ENCODE measurements at regions not wholly inside any gene's neighbourhood (a gene's known extent, or its start where the extent isn't known, plus 50 kb on each side); places are given as distances from the start of the nearest gene placed in this dataset.

DNA sequence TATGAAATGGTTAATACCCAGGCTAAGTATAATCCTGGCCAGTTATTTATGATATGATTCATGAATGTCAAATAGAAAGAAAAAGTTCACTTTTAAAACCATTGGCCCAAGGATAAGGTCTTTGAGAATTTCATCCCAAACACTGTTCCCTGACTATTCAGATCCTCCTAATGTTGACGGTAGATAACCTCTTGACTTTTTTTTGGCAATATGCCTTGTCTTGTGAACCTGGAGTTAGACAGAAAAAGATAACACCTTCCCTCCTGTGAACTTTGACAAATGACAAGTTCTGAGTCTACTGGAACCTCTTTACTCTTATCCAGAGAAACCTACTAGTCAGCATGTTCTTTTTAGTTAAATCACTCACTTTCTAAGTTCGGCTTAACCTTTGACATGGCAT lies 166.8 kb upstream of the PREP start:
- intact Hi-C loops (cut with micrococcal nuclease) = no loop called here
- no peak overlapping the region for H3K4me2 ChIP-seq (replicated peaks; ENCODE audit: extremely low read depth, low read length, poor library complexity, severe bottlenecking)
- 100% methylated on average over 1 of the region's 2 CpGs for WGBS (ENCODE audit: insufficient coverage)

DNA sequence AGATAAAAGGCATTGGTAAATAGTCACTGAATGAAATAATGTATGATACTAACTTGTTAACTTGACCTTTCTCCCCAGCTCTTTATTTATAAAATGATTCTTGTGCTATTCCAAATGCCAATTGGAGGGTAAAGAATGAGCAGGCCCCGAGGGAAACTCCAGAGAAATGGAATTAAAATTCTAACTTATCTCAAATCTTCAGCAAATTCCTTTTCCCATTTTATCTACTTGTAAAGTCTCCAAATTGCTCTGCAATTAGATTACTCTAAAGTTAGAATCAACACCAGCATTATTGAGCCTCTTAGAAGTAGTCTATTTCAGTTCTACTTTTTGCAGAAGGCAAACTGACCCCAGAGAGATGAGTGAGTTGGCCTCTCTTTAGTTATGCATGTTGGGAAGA lies 165.9 kb upstream of the PREP start:
- WGBS (ENCODE audit: insufficient coverage) = no CpG with 5 or more reads among the region's 1 CpG
- no peaks in the 10 kb centered on the region for H3K27me3 ChIP-seq (ENCODE audit: control insufficient read depth in 2 of 2, insufficient read depth in 2 of 2, low read length in 2 of 2)
- no peaks in the 10 kb centered on the region for H3K36me3 Mint-ChIP-seq
- H3K9ac ChIP-seq (ENCODE audit: insufficient read depth, low read length, poor library complexity, severe bottlenecking) = no peak overlapping the region
- no peaks in the 10 kb centered on the region for H3K4me1 Mint-ChIP-seq
- H3K27ac ChIP-seq (ENCODE audit: low read depth in 1 of 2, low read length in 2 of 2) = no peak overlapping the region
- no peaks in the 10 kb centered on the region for H3K9me3 ChIP-seq (replicated peaks in 1 of 2; ENCODE audit: control insufficient read depth in 1 of 2, insufficient read depth in 1 of 2, low read length in 2 of 2)
- no peaks in the 10 kb centered on the region for H3K36me3 ChIP-seq (replicated peaks in 1 of 2; ENCODE audit: control insufficient read depth in 1 of 2, insufficient read depth in 2 of 2, low read length in 2 of 2)
- no peaks in the 10 kb centered on the region for H4K20me1 ChIP-seq (ENCODE audit: insufficient read depth, low read length)
- no peak overlapping the region for H3K4me3 Mint-ChIP-seq
- H3K9me3 Mint-ChIP-seq = peaks cover 0 to 6% (median 0%) of the 10 kb centered on the region in 7 donors
- intact Hi-C loops (cut with micrococcal nuclease) = no loop called here
- no peaks in the 10 kb centered on the region for H3K79me2 ChIP-seq (ENCODE audit: insufficient read depth, low read length)
- no peak overlapping the region for H3K27ac Mint-ChIP-seq
- no peak overlapping the region for H3K4me3 ChIP-seq (replicated peaks in 1 of 3; ENCODE audit: low read depth in 2 of 3, low read length in 3 of 3)
- H3K27me3 Mint-ChIP-seq (ENCODE audit: low read depth in 3 of 3) = peaks cover 0 to 4% (median 3%) of the 10 kb centered on the region in 3 donors
- H3K4me1 ChIP-seq (ENCODE audit: control insufficient read depth in 1 of 2, insufficient read depth in 2 of 2, low read length in 2 of 2) = no peaks in the 10 kb centered on the region
- H2AFZ ChIP-seq (ENCODE audit: insufficient read depth, low read depth, low read length, poor library complexity, severe bottlenecking) = no peak overlapping the region
- DNase-seq = no peak
- TF ChIP-seq, protein P1, sequence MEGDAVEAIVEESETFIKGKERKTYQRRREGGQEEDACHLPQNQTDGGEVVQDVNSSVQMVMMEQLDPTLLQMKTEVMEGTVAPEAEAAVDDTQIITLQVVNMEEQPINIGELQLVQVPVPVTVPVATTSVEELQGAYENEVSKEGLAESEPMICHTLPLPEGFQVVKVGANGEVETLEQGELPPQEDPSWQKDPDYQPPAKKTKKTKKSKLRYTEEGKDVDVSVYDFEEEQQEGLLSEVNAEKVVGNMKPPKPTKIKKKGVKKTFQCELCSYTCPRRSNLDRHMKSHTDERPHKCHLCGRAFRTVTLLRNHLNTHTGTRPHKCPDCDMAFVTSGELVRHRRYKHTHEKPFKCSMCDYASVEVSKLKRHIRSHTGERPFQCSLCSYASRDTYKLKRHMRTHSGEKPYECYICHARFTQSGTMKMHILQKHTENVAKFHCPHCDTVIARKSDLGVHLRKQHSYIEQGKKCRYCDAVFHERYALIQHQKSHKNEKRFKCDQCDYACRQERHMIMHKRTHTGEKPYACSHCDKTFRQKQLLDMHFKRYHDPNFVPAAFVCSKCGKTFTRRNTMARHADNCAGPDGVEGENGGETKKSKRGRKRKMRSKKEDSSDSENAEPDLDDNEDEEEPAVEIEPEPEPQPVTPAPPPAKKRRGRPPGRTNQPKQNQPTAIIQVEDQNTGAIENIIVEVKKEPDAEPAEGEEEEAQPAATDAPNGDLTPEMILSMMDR (IDR thresholded peaks at IDR 0.05) = no peak
- H3K4me2 ChIP-seq (replicated peaks; ENCODE audit: extremely low read depth, low read length, poor library complexity, severe bottlenecking) = no peak overlapping the region

More for the DNA sequence above, 166.8 kb upstream of the PREP start:
- TF ChIP-seq, protein P1 (IDR thresholded peaks at IDR 0.05) = no peak
- Mint-ChIP-seq H3K27me3 (ENCODE audit: low read depth in 3 of 3) (peaks cover 3 to 6% (median 4%) of the 10 kb centered on the region in 3 donors), H3K36me3 (no peaks in the 10 kb centered on the region), H3K9me3 (peaks cover 0 to 4% (median 0%) of the 10 kb centered on the region in 7 donors), H3K4me3 (no peak overlapping the region), H3K27ac (no peak overlapping the region), H3K4me1 (no peaks in the 10 kb centered on the region)
- Histone ChIP-seq H3K4me1 (ENCODE audit: control insufficient read depth in 1 of 2, insufficient read depth in 2 of 2, low read length in 2 of 2) (no peaks in the 10 kb centered on the region), H2AFZ (ENCODE audit: insufficient read depth, low read depth, low read length, poor library complexity, severe bottlenecking) (no peak overlapping the region), H3K36me3 (replicated peaks in 1 of 2; ENCODE audit: control insufficient read depth in 1 of 2, insufficient read depth in 2 of 2, low read length in 2 of 2) (no peaks in the 10 kb centered on the region), H3K9me3 (replicated peaks in 1 of 2; ENCODE audit: control insufficient read depth in 1 of 2, insufficient read depth in 1 of 2, low read length in 2 of 2) (no peaks in the 10 kb centered on the region), H3K79me2 (ENCODE audit: insufficient read depth, low read length) (no peaks in the 10 kb centered on the region), H3K4me3 (replicated peaks in 1 of 3; ENCODE audit: low read depth in 2 of 3, low read length in 3 of 3) (no peak overlapping the region), H3K27ac (ENCODE audit: low read depth in 1 of 2, low read length in 2 of 2) (no peak overlapping the region), H3K9ac (ENCODE audit: insufficient read depth, low read length, poor library complexity, severe bottlenecking) (no peak overlapping the region), H3K27me3 (ENCODE audit: control insufficient read depth in 2 of 2, insufficient read depth in 2 of 2, low read length in 2 of 2) (no peaks in the 10 kb centered on the region), H4K20me1 (ENCODE audit: insufficient read depth, low read length) (no peaks in the 10 kb centered on the region)
- DNase-seq = no peak
